CD4-positive, alpha-beta T cell treated with Interleukin-2 at 100 ng/mL for 4 hours (primary cell): ENCODE measurements at regions not wholly inside any gene's neighbourhood (a gene's known extent, or its start where the extent isn't known, plus 50 kb on each side); places are given as distances from the start of the nearest gene placed in this dataset.
"Not testable (repeated sequence)": the region's sequence is repeated elsewhere in the genome, so short reads cannot be mapped to it uniquely, and the experiment has no call there.

Experiments used
- DNase-seq: peaks from one replicate; pipeline ENCODE4 v3.0.0-alpha.2; 2020; ENCODE audit warnings: low spot score

- DNase-seq: no peak
These were observed 356.9 kb upstream of the KLHL29 start for GRCh38 chr2:23028106-23028505.

- DNase-seq: no peak
These were observed 355.9 kb upstream of the KLHL29 start for GRCh38 chr2:23029111-23029510.

- no peak for DNase-seq
These were observed 355.0 kb upstream of the KLHL29 start for GRCh38 chr2:23029951-23030350.

GRCh38 chr2:23034996-23035395 is 350.0 kb upstream of the KLHL29 start:
- DNase-seq: no peak

GRCh38 chr2:23036629-23037028 is 348.4 kb upstream of the KLHL29 start:
- DNase-seq: no peak

GRCh38 chr2:23037596-23037995 is 347.4 kb upstream of the KLHL29 start:
- DNase-seq: no peak

GRCh38 chr2:23041443-23041842 is 343.5 kb upstream of the KLHL29 start:
- DNase-seq: no peak

GRCh38 chr2:23042216-23042906 is 342.6 kb upstream of the KLHL29 start:
- DNase-seq: no peak

GRCh38 chr2:23050388-23050787 is 334.6 kb upstream of the KLHL29 start:
- DNase-seq: no peak

GRCh38 chr2:23053601-23054000 is 331.4 kb upstream of the KLHL29 start:
- DNase-seq: no peak

- no peak for DNase-seq
These were observed 329.7 kb upstream of the KLHL29 start for GRCh38 chr2:23055251-23055650.

- not testable (repeated sequence) for DNase-seq
These were observed 328.1 kb upstream of the KLHL29 start for GRCh38 chr2:23056846-23057245.

- DNase-seq: no peak
These were observed 326.5 kb upstream of the KLHL29 start for GRCh38 chr2:23058435-23058834.

- no peak for DNase-seq
These were observed 319.8 kb upstream of the KLHL29 start for GRCh38 chr2:23065210-23065609.

GRCh38 chr2:23065936-23066335 is 319.0 kb upstream of the KLHL29 start:
- no peak for DNase-seq

- no peak for DNase-seq
These were observed 318.3 kb upstream of the KLHL29 start for GRCh38 chr2:23066686-23067085.

- no peak for DNase-seq
These were observed 315.8 kb upstream of the KLHL29 start for GRCh38 chr2:23069156-23069555.

GRCh38 chr2:23069923-23070322 is 315.1 kb upstream of the KLHL29 start:
- DNase-seq: no peak

GRCh38 chr2:23073056-23073455 is 311.9 kb upstream of the KLHL29 start:
- DNase-seq: no peak

- no peak for DNase-seq
These were observed 311.3 kb upstream of the KLHL29 start for GRCh38 chr2:23073671-23074070.

- DNase-seq: no peak
These were observed 307.4 kb upstream of the KLHL29 start for GRCh38 chr2:23077596-23077995.

GRCh38 chr2:23078784-23079434 is 306.1 kb upstream of the KLHL29 start:
- no peak for DNase-seq

GRCh38 chr2:23083966-23084365 is 301.0 kb upstream of the KLHL29 start:
- DNase-seq: no peak

GRCh38 chr2:23091019-23091418 is 294.0 kb upstream of the KLHL29 start:
- no peak for DNase-seq
